Astrocyte (in vitro differentiated cells and primary cell): ENCODE measurements at regions not wholly inside any gene's neighbourhood (a gene's known extent, or its start where the extent isn't known, plus 50 kb on each side); places are given as distances from the start of the nearest gene placed in this dataset.

Source experiments
- DNase-seq: peaks from one replicate; pipeline ENCODE4 v3.0.0-alpha.2; 2010; ENCODE audit warnings: low read depth
- FAIRE-seq: peaks from 2 replicates; lab custom pipeline; 2011; peaks lifted over from hg19 to GRCh38; lab: Jason Lieb, UNC
- H2AFZ ChIP-seq: 2 replicates; pipeline ENCODE4 v1.6.0; 2012; ENCODE audit warnings: low read depth, low read length, inconsistent platforms
- H3K27ac ChIP-seq: 2 replicates; pipeline ENCODE4 v1.5.1; 2011; ENCODE audit warnings: low read depth, low read length, inconsistent platforms
- H3K27me3 ChIP-seq: 2 replicates; pipeline ENCODE4 v1.6.0; 2011; ENCODE audit warnings: low read length, inconsistent platforms; ENCODE audit not compliant: insufficient read depth
- H3K36me3 ChIP-seq: 2 replicates; pipeline ENCODE4 v1.5.1; 2011; ENCODE audit warnings: low read length, inconsistent platforms; ENCODE audit not compliant: insufficient read depth
- H3K4me1 ChIP-seq: 2 replicates; pipeline ENCODE4 v1.5.1; 2011; ENCODE audit warnings: low read length, inconsistent platforms; ENCODE audit not compliant: insufficient read depth
- H3K4me2 ChIP-seq: 2 replicates; pipeline ENCODE4 v1.6.0; 2012; ENCODE audit warnings: low read length, inconsistent platforms
- H3K4me3 ChIP-seq: 2 replicates; pipeline ENCODE4 v1.5.1; 2011; ENCODE audit warnings: low read depth, mild to moderate bottlenecking, low read length, inconsistent platforms; ENCODE audit not compliant: insufficient read depth
- H3K79me2 ChIP-seq: 2 replicates; pipeline ENCODE4 v1.6.0; 2012; ENCODE audit warnings: mild to moderate bottlenecking, low read length, inconsistent platforms; ENCODE audit not compliant: insufficient read depth
- H3K9ac ChIP-seq: 2 replicates; pipeline ENCODE4 v1.6.0; 2012; ENCODE audit warnings: mild to moderate bottlenecking, low read length, inconsistent platforms
- H3K9me3 ChIP-seq: 2 replicates; pipeline ENCODE4 v1.5.1; 2012; ENCODE audit warnings: low read depth, mild to moderate bottlenecking, low read length, inconsistent platforms; ENCODE audit not compliant: insufficient read depth
- H4K20me1 ChIP-seq: 2 replicates; pipeline ENCODE4 v1.6.0; 2012; ENCODE audit warnings: low read length, inconsistent platforms; ENCODE audit not compliant: insufficient read depth
- H3K27ac Mint-ChIP-seq: one replicate; pipeline ENCODE4 v1.8.0; 2021; ENCODE audit warnings: mild to moderate bottlenecking, mixed read lengths; ENCODE audit not compliant: unreplicated experiment
- H3K27me3 Mint-ChIP-seq: one replicate; pipeline ENCODE4 v1.8.0; 2021; ENCODE audit warnings: low read depth, mixed read lengths; ENCODE audit not compliant: unreplicated experiment
- H3K36me3 Mint-ChIP-seq: one replicate; pipeline ENCODE4 v1.8.0; 2021; ENCODE audit warnings: low read depth, mixed read lengths; ENCODE audit not compliant: unreplicated experiment
- H3K4me1 Mint-ChIP-seq: one replicate; pipeline ENCODE4 v1.8.0; 2021; ENCODE audit warnings: low read depth, mixed read lengths; ENCODE audit not compliant: unreplicated experiment
- H3K4me3 Mint-ChIP-seq: one replicate; pipeline ENCODE4 v1.8.0; 2021; ENCODE audit warnings: mild to moderate bottlenecking, moderate library complexity, mixed read lengths; ENCODE audit not compliant: unreplicated experiment
- H3K9me3 Mint-ChIP-seq: one replicate; pipeline ENCODE4 v1.8.0; 2021; ENCODE audit warnings: mild to moderate bottlenecking, mixed read lengths; ENCODE audit not compliant: unreplicated experiment
- EZH2 ChIP-seq: IDR thresholded peaks from 2 replicates; pipeline ENCODE4 v1.6.1; 2012; ENCODE audit warnings: mild to moderate bottlenecking, low read length, inconsistent platforms; ENCODE audit not compliant: insufficient read depth
- TF ChIP-seq, protein P1 (sequence below): IDR thresholded peaks from 2 replicates; pipeline ENCODE4 v1.5.1; 2011; ENCODE audit warnings: low read depth, mild to moderate bottlenecking, inconsistent platforms, low read length, moderate library complexity; ENCODE audit not compliant: insufficient read depth

GRCh38 chr13:39233519-39233918 is 195.3 kb downstream of the NHLRC3 start:
- FAIRE-seq, result no peak
- TF ChIP-seq, protein P1, sequence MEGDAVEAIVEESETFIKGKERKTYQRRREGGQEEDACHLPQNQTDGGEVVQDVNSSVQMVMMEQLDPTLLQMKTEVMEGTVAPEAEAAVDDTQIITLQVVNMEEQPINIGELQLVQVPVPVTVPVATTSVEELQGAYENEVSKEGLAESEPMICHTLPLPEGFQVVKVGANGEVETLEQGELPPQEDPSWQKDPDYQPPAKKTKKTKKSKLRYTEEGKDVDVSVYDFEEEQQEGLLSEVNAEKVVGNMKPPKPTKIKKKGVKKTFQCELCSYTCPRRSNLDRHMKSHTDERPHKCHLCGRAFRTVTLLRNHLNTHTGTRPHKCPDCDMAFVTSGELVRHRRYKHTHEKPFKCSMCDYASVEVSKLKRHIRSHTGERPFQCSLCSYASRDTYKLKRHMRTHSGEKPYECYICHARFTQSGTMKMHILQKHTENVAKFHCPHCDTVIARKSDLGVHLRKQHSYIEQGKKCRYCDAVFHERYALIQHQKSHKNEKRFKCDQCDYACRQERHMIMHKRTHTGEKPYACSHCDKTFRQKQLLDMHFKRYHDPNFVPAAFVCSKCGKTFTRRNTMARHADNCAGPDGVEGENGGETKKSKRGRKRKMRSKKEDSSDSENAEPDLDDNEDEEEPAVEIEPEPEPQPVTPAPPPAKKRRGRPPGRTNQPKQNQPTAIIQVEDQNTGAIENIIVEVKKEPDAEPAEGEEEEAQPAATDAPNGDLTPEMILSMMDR, result no peak
- no peak for TF ChIP-seq EZH2
- Mint-ChIP-seq H3K9me3 (no peaks in the 10 kb centered on the region), H3K4me3 (no peak overlapping the region), H3K27me3 (peaks cover 10% of the 10 kb centered on the region), H3K36me3 (no peaks in the 10 kb centered on the region), H3K27ac (no peak overlapping the region), H3K4me1 (no peaks in the 10 kb centered on the region)
- H3K27ac ChIP-seq, result no peak overlapping the region
- no peak overlapping the region for H3K4me3 ChIP-seq
- H3K4me2 ChIP-seq, result no peak overlapping the region
- no peak overlapping the region for H3K9ac ChIP-seq
- H3K9me3 ChIP-seq, result no peaks in the 10 kb centered on the region
- no peaks in the 10 kb centered on the region for H3K79me2 ChIP-seq
- no peaks in the 10 kb centered on the region for H3K36me3 ChIP-seq
- no peak for DNase-seq
- peaks cover 5% of the 10 kb centered on the region for H3K27me3 ChIP-seq
- no peaks in the 10 kb centered on the region for H3K4me1 ChIP-seq
- no peak overlapping the region for H2AFZ ChIP-seq
- no peaks in the 10 kb centered on the region for H4K20me1 ChIP-seq

- peaks cover 3% of the 10 kb centered on the region for H3K4me1 Mint-ChIP-seq
- Histone ChIP-seq H3K27me3 (no peaks in the 10 kb centered on the region), H3K4me1 (no peaks in the 10 kb centered on the region), H3K79me2 (no peaks in the 10 kb centered on the region), H3K36me3 (no peaks in the 10 kb centered on the region), H3K4me2 (no peak overlapping the region), H3K4me3 (no peak overlapping the region), H4K20me1 (no peaks in the 10 kb centered on the region), H3K9ac (no peak overlapping the region), H2AFZ (no peak overlapping the region), H3K9me3 (no peaks in the 10 kb centered on the region), H3K27ac (no peak overlapping the region)
- no peaks in the 10 kb centered on the region for H3K9me3 Mint-ChIP-seq
- no peaks in the 10 kb centered on the region for H3K27me3 Mint-ChIP-seq
- no peak overlapping the region for H3K4me3 Mint-ChIP-seq
- no peak for FAIRE-seq
- H3K36me3 Mint-ChIP-seq, result no peaks in the 10 kb centered on the region
- no peak for DNase-seq
- no peak for TF ChIP-seq EZH2
- H3K27ac Mint-ChIP-seq, result no peak overlapping the region
Observed at GRCh38 chr13:39244561-39245230, 206.4 kb downstream of the NHLRC3 start.

- no peak overlapping the region for H3K27ac Mint-ChIP-seq
- no peak for FAIRE-seq
- no peak overlapping the region for H2AFZ ChIP-seq
Observed at GRCh38 chr13:39245688-39246087, 207.4 kb downstream of the NHLRC3 start.

More at GRCh38 chr13:39245688-39246087, 207.4 kb downstream of the NHLRC3 start:
- DNase-seq, result no peak
- Histone ChIP-seq H3K36me3 (no peaks in the 10 kb centered on the region), H3K4me3 (no peak overlapping the region), H4K20me1 (no peaks in the 10 kb centered on the region), H3K27me3 (no peaks in the 10 kb centered on the region), H3K79me2 (no peaks in the 10 kb centered on the region), H3K9ac (no peak overlapping the region), H3K4me2 (no peak overlapping the region), H3K9me3 (no peaks in the 10 kb centered on the region), H3K27ac (no peak overlapping the region), H3K4me1 (no peaks in the 10 kb centered on the region)
- Mint-ChIP-seq H3K4me3 (no peak overlapping the region), H3K9me3 (no peaks in the 10 kb centered on the region), H3K36me3 (no peaks in the 10 kb centered on the region), H3K27me3 (no peaks in the 10 kb centered on the region), H3K4me1 (peaks cover 3% of the 10 kb centered on the region)
- TF ChIP-seq, protein P1, result no peak
- TF ChIP-seq EZH2, result no peak
